HCT116 (cell line): ENCODE measurements at regions not wholly inside any gene's neighbourhood (a gene's known extent, or its start where the extent isn't known, plus 50 kb on each side); places are given as distances from the start of the nearest gene placed in this dataset.

Experiments used
- ATAC-seq: fragments of 200-7000 bp; cut with Tn5 transposase; 2 replicates; pipeline ENCODE4 v1.9.1; 2020; ENCODE audit warnings: mild to moderate bottlenecking, moderate library complexity
- BruUV-seq: library from RNA; stranded (reverse); fragments of 400-500 nt; replicated peaks from 2 replicates; lab custom pipeline; 2021; lab: Mats Ljungman, UMichigan
- CTCF ChIA-PET: fragments of 300-600 bp; sonication (Branson Sonifier 250); formaldehyde crosslinking; loops from one replicate; lab custom pipeline; 2021; ENCODE audit warnings: antibody characterized with exemption; lab: Charles Lee
- POLR2A ChIA-PET: fragments of 300-600, 350-600 bp; sonication (Branson Sonifier 250); formaldehyde crosslinking; loops from one replicate; lab custom pipeline; 2021; ENCODE audit warnings: antibody characterized with exemption; lab: Charles Lee
- RAD21 ChIA-PET, 2 experiments: fragments of 300-600 bp; sonication (Branson Sonifier 250); formaldehyde crosslinking; loops; one replicate each; lab custom pipeline; 2023; ENCODE audit warnings: low total read pairs in 2 of 2; ENCODE audit not compliant: uncharacterized antibody in 2 of 2, unreplicated experiment in 2 of 2, low non-redundant PET in 1 of 2; lab: Charles Lee
- DNase-seq: peaks from one replicate; pipeline ENCODE4 v3.0.0-alpha.2; 2010; ENCODE audit warnings: low read depth, low spot score
- H2AFZ ChIP-seq: fragments of 200-600 bp; shearing (Covaris generic), sonication (generic); 2 replicates; pipeline ENCODE4 v1.6.1; 2017; ENCODE audit warnings: low read depth, mixed run types, mixed read lengths, antibody characterized with exemption, low read length; ENCODE audit not compliant: poor library complexity, severe bottlenecking
- H3K27ac ChIP-seq: 2 replicates; pipeline ENCODE4 v1.5.1; 2012; ENCODE audit warnings: low read depth, low read length
- H3K27me3 ChIP-seq: fragments of 200-600 bp; sonication (generic); 2 replicates; pipeline ENCODE4 v1.6.1; 2016; ENCODE audit warnings: mixed run types, low read length, mixed read lengths; ENCODE audit not compliant: insufficient read depth
- H3K36me3 ChIP-seq, 2 experiments: fragments of 200-500 bp in 1 of 2; fragments of 200-600 bp in 1 of 2; sonication (Bioruptor generic) in 1 of 2; sonication (generic) in 1 of 2; 2 replicates each; pipeline versions ENCODE4 v1.5.1 to v1.6.1; 2014 to 2016; ENCODE audit warnings: low read length in 2 of 2, inconsistent platforms in 1 of 2, mixed read lengths in 1 of 2, mixed run types in 1 of 2; ENCODE audit not compliant: insufficient read depth in 2 of 2, control insufficient read depth in 1 of 2
- H3K4me1 ChIP-seq, 2 experiments: fragments of 200-600 bp in 1 of 2; sonication (generic) in 1 of 2; 2 replicates each; pipeline versions ENCODE4 v1.5.1 to v1.6.1; 2012 to 2017; ENCODE audit warnings: low read length in 2 of 2, inconsistent platforms in 1 of 2, mild to moderate bottlenecking in 1 of 2, mixed read lengths in 1 of 2, mixed run types in 1 of 2, moderate library complexity in 1 of 2; ENCODE audit not compliant: insufficient read depth in 2 of 2, control insufficient read depth in 1 of 2
- H3K4me2 ChIP-seq: fragments of 200-600 bp; sonication (generic); 2 replicates; pipeline ENCODE4 v1.6.1; 2017; ENCODE audit warnings: mixed run types, low read length, mixed read lengths
- H3K4me3 ChIP-seq, 2 experiments: fragments of 200-600 bp in 1 of 2; sonication (generic) in 1 of 2; replicated peaks in 1 of 2; 2 replicates each; pipeline ENCODE4 v1.5.1; 2011 to 2016; ENCODE audit warnings: low read length in 2 of 2, control low read depth in 1 of 2, low read depth in 1 of 2, mild to moderate bottlenecking in 1 of 2, mixed read lengths in 1 of 2, mixed run types in 1 of 2
- H3K79me2 ChIP-seq: fragments of 200-600 bp; sonication (generic); 2 replicates; pipeline ENCODE4 v1.6.1; 2017; ENCODE audit warnings: mild to moderate bottlenecking, mixed run types, low read length, moderate library complexity, mixed read lengths; ENCODE audit not compliant: insufficient read depth
- H3K9ac ChIP-seq: fragments of 200-600 bp; sonication (generic); 2 replicates; pipeline ENCODE4 v1.6.1; 2016; ENCODE audit warnings: low read length, mixed read lengths
- H3K9me2 ChIP-seq: fragments of 200-600 bp; sonication (generic), shearing (Covaris generic); 2 replicates; pipeline ENCODE4 v1.6.1; 2017; ENCODE audit warnings: mixed run types, mild to moderate bottlenecking, moderate library complexity; ENCODE audit not compliant: insufficient read depth
- H3K9me3 ChIP-seq, 2 experiments: fragments of 200-500 bp in 1 of 2; fragments of 200-600 bp in 1 of 2; sonication (Bioruptor generic) in 1 of 2; sonication (generic) in 1 of 2; 2 replicates each; pipeline ENCODE4 v1.6.1; 2014 to 2017; ENCODE audit warnings: low read length in 2 of 2, mixed read lengths in 2 of 2, inconsistent platforms in 1 of 2, low read depth in 1 of 2, mild to moderate bottlenecking in 1 of 2, mixed run types in 1 of 2, moderate library complexity in 1 of 2; ENCODE audit not compliant: control insufficient read depth in 1 of 2, insufficient read depth in 1 of 2
- H4K20me1 ChIP-seq: fragments of 200-600 bp; sonication (generic), shearing (Covaris generic); 2 replicates; pipeline ENCODE4 v1.6.1; 2017; ENCODE audit warnings: mixed run types, mild to moderate bottlenecking, moderate library complexity; ENCODE audit not compliant: insufficient read depth
- CEBPB ChIP-seq: IDR thresholded peaks from 2 replicates; pipeline ENCODE4 v1.6.1; 2012; ENCODE audit warnings: low read depth
- EGR1 ChIP-seq: IDR thresholded peaks from 2 replicates; pipeline ENCODE4 v1.6.1; 2012; ENCODE audit warnings: low read depth
- ELF1 ChIP-seq: IDR thresholded peaks from 2 replicates; pipeline ENCODE4 v1.6.1; 2012; ENCODE audit warnings: low read depth, borderline replicate concordance
- EZH2 ChIP-seq: fragments of 200-600 bp; sonication (generic); IDR thresholded peaks from 2 replicates; pipeline ENCODE4 v1.6.1; 2017; ENCODE audit warnings: antibody characterized with exemption, mixed run types
- EZH2phosphoT487 ChIP-seq: fragments of 200-600 bp; IDR thresholded peaks from 2 replicates; pipeline ENCODE4 v1.6.1; 2018; ENCODE audit warnings: antibody characterized with exemption, borderline replicate concordance
- FOSL1 ChIP-seq: IDR thresholded peaks from 2 replicates; pipeline ENCODE4 v1.6.1; 2012; ENCODE audit warnings: low read depth
- POLR2AphosphoS5 ChIP-seq: IDR thresholded peaks from 2 replicates; pipeline ENCODE4 v1.6.1; 2011; ENCODE audit warnings: mild to moderate bottlenecking, low read depth, low read length, moderate library complexity
- RAD21 ChIP-seq: IDR thresholded peaks from 2 replicates; pipeline ENCODE4 v1.6.1; 2012; ENCODE audit warnings: low read depth, mild to moderate bottlenecking
- SIN3A ChIP-seq: IDR thresholded peaks from 2 replicates; pipeline ENCODE4 v1.6.1; 2012; ENCODE audit warnings: low read depth
- SP1 ChIP-seq: IDR thresholded peaks from 2 replicates; pipeline ENCODE4 v1.6.1; 2012; ENCODE audit warnings: low read depth
- TCF7L2 ChIP-seq: IDR thresholded peaks from 2 replicates; pipeline ENCODE4 v1.7.0; 2011; ENCODE audit warnings: borderline replicate concordance, inconsistent platforms; ENCODE audit not compliant: insufficient read depth, insufficient read length; ENCODE audit errors: extremely low read depth
- YY1 ChIP-seq: IDR thresholded peaks from 2 replicates; pipeline ENCODE4 v1.6.1; 2011; ENCODE audit warnings: low read length, low read depth, moderate library complexity, mild to moderate bottlenecking; ENCODE audit not compliant: insufficient replicate concordance; ENCODE audit errors: extremely low read depth
- ZFX ChIP-seq: fragments of 450-650 bp; IDR thresholded peaks from 2 replicates; pipeline ENCODE4 v1.6.1; 2017
- ZNF274 ChIP-seq: fragments of 200-500 bp; sonication (Bioruptor generic); IDR thresholded peaks from 2 replicates; pipeline ENCODE4 v1.6.1; 2014; ENCODE audit warnings: mild to moderate bottlenecking, low read depth, low read length, inconsistent platforms
- intact Hi-C: fragments of 100-400 bp; cut with micrococcal nuclease; formaldehyde crosslinking; loops from 2 replicates; pipeline ENCODE4 v1.10.0; 2022
- TF ChIP-seq, protein P1 (sequence below): IDR thresholded peaks from 2 replicates; pipeline ENCODE4 v1.6.1; 2012
- TF ChIP-seq, protein P2 (sequence below): IDR thresholded peaks from 2 replicates; pipeline ENCODE4 v1.6.1; 2011; ENCODE audit warnings: mild to moderate bottlenecking, low read length, moderate library complexity; ENCODE audit not compliant: insufficient replicate concordance; ENCODE audit errors: extremely low read depth

DNA sequence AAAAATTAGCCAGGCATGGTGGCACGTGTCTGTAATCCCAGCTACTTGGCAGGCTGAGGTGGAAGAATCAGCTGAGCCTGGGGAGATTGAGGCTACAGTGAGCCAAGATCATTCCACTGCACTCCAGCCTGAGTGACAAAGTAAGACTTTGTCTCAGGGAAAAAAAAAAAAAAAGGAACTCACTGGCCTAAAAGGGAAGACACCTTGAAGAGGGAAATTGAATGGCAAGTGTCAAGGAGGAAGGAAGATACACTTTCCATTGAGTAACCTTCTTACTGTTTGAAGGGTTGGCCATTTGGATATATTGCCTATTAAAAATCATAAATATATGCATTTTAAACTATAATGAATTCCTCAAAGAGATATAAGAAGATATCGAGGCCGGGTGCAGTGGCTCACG, 147.5 kb upstream of the FAM241A start:
- TF ChIP-seq ZNF274, result no peak
- no peak for TF ChIP-seq EGR1
- TF ChIP-seq SIN3A, result no peak
- TF ChIP-seq, protein P1, sequence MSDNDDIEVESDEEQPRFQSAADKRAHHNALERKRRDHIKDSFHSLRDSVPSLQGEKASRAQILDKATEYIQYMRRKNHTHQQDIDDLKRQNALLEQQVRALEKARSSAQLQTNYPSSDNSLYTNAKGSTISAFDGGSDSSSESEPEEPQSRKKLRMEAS, result no peak
- no peak for TF ChIP-seq RAD21
- TF ChIP-seq YY1, result no peak
- TF ChIP-seq FOSL1, result no peak
- TF ChIP-seq, protein P2, sequence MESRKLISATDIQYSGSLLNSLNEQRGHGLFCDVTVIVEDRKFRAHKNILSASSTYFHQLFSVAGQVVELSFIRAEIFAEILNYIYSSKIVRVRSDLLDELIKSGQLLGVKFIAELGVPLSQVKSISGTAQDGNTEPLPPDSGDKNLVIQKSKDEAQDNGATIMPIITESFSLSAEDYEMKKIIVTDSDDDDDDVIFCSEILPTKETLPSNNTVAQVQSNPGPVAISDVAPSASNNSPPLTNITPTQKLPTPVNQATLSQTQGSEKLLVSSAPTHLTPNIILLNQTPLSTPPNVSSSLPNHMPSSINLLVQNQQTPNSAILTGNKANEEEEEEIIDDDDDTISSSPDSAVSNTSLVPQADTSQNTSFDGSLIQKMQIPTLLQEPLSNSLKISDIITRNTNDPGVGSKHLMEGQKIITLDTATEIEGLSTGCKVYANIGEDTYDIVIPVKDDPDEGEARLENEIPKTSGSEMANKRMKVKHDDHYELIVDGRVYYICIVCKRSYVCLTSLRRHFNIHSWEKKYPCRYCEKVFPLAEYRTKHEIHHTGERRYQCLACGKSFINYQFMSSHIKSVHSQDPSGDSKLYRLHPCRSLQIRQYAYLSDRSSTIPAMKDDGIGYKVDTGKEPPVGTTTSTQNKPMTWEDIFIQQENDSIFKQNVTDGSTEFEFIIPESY, result no peak
- TF ChIP-seq TCF7L2, result no peak
- no peak for TF ChIP-seq ZFX
- TF ChIP-seq EZH2, result no peak
- TF ChIP-seq POLR2AphosphoS5, result no peak
- TF ChIP-seq EZH2phosphoT487, result no peak
- TF ChIP-seq CEBPB, result no peak
- TF ChIP-seq ELF1, result no peak
- TF ChIP-seq SP1, result no peak
- Histone ChIP-seq H2AFZ (no peak overlapping the region), H3K4me1 (no peaks in the 10 kb centered on the region), H3K9me3 (no peaks in the 10 kb centered on the region), H3K9me2 (no peaks in the 10 kb centered on the region), H3K79me2 (no peaks in the 10 kb centered on the region), H3K9ac (no peak overlapping the region), H3K27me3 (no peaks in the 10 kb centered on the region), H3K36me3 (no peaks in the 10 kb centered on the region), H3K27ac (no peak overlapping the region), H4K20me1 (no peaks in the 10 kb centered on the region), H3K4me3 (no peak overlapping the region), H3K4me2 (no peak overlapping the region)
- ChIA-PET RAD21 (no interaction called here), CTCF (no interaction called here), POLR2A (no interaction called here)
- intact Hi-C loops, result no loop called here
- DNase-seq (no peak), ATAC-seq (no peak)
- BruUV-seq, result no TSS peak
